Hepatocyte (in vitro differentiated cells): ENCODE measurements at regions not wholly inside any gene's neighbourhood (a gene's known extent, or its start where the extent isn't known, plus 50 kb on each side); places are given as distances from the start of the nearest gene placed in this dataset.
"Not testable (repeated sequence)": the region's sequence is repeated elsewhere in the genome, so short reads cannot be mapped to it uniquely, and the experiment has no call there.

ENCODE experiments used
- EZH2 ChIP-seq: fragments of 200-600 bp; sonication (generic); IDR thresholded peaks from 2 replicates; pipeline ENCODE4 v1.6.1; 2016; ENCODE audit warnings: antibody characterized with exemption, mild to moderate bottlenecking, borderline replicate concordance
- EZH2phosphoT487 ChIP-seq: fragments of 200-600 bp; sonication (generic); IDR thresholded peaks from one replicate; pipeline ENCODE4 v1.6.1; 2018; ENCODE audit warnings: antibody characterized with exemption, mild to moderate bottlenecking, low read depth, moderate library complexity; ENCODE audit not compliant: unreplicated experiment, severe bottlenecking
- TF ChIP-seq, protein P1 (sequence below): fragments of 200-600 bp; sonication (generic); IDR thresholded peaks from 2 replicates; pipeline ENCODE4 v1.5.1; 2016; ENCODE audit warnings: antibody characterized with exemption, mild to moderate bottlenecking; ENCODE audit not compliant: poor library complexity

DNA sequence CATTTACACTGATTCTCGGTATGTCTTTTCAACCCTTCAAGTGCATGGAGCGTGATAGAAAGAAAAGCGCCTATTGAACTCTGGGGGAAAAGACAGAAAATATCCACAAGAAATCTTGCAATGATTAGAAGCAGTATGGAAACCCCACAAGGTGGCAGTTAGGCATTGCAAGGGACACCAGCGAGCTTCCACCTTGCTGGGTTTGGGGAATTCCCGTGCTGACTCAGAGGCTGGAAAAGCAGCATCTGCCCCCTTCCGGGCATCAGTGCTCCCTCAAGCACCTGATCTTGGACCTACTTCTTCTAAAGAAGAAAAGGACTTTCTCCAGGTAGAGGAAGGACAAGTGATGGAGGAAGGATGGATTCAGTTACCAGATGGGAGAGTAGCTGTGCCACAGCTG, 73.9 kb upstream of the HMX1 start:
- TF ChIP-seq, protein P1, sequence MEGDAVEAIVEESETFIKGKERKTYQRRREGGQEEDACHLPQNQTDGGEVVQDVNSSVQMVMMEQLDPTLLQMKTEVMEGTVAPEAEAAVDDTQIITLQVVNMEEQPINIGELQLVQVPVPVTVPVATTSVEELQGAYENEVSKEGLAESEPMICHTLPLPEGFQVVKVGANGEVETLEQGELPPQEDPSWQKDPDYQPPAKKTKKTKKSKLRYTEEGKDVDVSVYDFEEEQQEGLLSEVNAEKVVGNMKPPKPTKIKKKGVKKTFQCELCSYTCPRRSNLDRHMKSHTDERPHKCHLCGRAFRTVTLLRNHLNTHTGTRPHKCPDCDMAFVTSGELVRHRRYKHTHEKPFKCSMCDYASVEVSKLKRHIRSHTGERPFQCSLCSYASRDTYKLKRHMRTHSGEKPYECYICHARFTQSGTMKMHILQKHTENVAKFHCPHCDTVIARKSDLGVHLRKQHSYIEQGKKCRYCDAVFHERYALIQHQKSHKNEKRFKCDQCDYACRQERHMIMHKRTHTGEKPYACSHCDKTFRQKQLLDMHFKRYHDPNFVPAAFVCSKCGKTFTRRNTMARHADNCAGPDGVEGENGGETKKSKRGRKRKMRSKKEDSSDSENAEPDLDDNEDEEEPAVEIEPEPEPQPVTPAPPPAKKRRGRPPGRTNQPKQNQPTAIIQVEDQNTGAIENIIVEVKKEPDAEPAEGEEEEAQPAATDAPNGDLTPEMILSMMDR: not testable (repeated sequence)
- TF ChIP-seq EZH2, EZH2phosphoT487: not testable (repeated sequence)
